Neuronal stem cell (in vitro differentiated cells): ENCODE measurements at regions not wholly inside any gene's neighbourhood (a gene's known extent, or its start where the extent isn't known, plus 50 kb on each side); places are given as distances from the start of the nearest gene placed in this dataset.
"Not testable (repeated sequence)": the region's sequence is repeated elsewhere in the genome, so short reads cannot be mapped to it uniquely, and the experiment has no call there.

ENCODE experiments used
- DNase-seq: peaks from one replicate; pipeline ENCODE4 v3.0.0-alpha.2; 2013; ENCODE audit warnings: low spot score
- H2AFZ ChIP-seq: one replicate; pipeline ENCODE4 v1.6.1; 2013; ENCODE audit warnings: mild to moderate bottlenecking, low read length, inconsistent platforms
- H2AK5ac ChIP-seq: 2 replicates; pipeline ENCODE4 v1.6.1; 2013; ENCODE audit warnings: low read depth, mild to moderate bottlenecking, inconsistent platforms, low read length, moderate library complexity, mixed read lengths
- H2BK120ac ChIP-seq: 2 replicates; pipeline ENCODE4 v1.6.1; 2013; ENCODE audit warnings: low read depth, mild to moderate bottlenecking, inconsistent platforms, low read length, moderate library complexity, mixed read lengths
- H2BK12ac ChIP-seq: one replicate; pipeline ENCODE4 v1.6.1; 2013; ENCODE audit warnings: low read length, inconsistent platforms
- H2BK15ac ChIP-seq: 2 replicates; pipeline ENCODE4 v1.6.1; 2013; ENCODE audit warnings: mild to moderate bottlenecking, low read length, inconsistent platforms, mixed read lengths
- H2BK5ac ChIP-seq: one replicate; pipeline ENCODE4 v1.6.1; 2013; ENCODE audit warnings: inconsistent platforms, mild to moderate bottlenecking, low read length, moderate library complexity
- H3K14ac ChIP-seq: one replicate; pipeline ENCODE4 v1.6.1; 2013; ENCODE audit warnings: low read length, inconsistent platforms
- H3K18ac ChIP-seq: 2 replicates; pipeline ENCODE4 v1.6.1; 2013; ENCODE audit warnings: low read length, inconsistent platforms
- H3K23ac ChIP-seq: 2 replicates; pipeline ENCODE4 v1.6.1; 2013; ENCODE audit warnings: low read depth, mild to moderate bottlenecking, mixed read lengths, low read length, inconsistent platforms; ENCODE audit not compliant: poor library complexity
- H3K27ac ChIP-seq: replicated peaks from 3 replicates; pipeline ENCODE4 v1.5.1; 2013; ENCODE audit warnings: low read length, inconsistent platforms
- H3K27me3 ChIP-seq, 3 experiments: 2 replicates each; pipeline ENCODE4 v1.6.1; 2013; ENCODE audit warnings: low read length in 3 of 3, mild to moderate bottlenecking in 2 of 3, inconsistent platforms in 1 of 3, low read depth in 1 of 3, mixed read lengths in 1 of 3, moderate library complexity in 1 of 3; ENCODE audit not compliant: control insufficient read depth in 3 of 3, insufficient read depth in 3 of 3
- H3K36me3 ChIP-seq, 2 donors: replicated peaks in 1 of 2; 2 replicates each; pipeline ENCODE4 v1.6.1; 2013; ENCODE audit warnings: low read length in 2 of 2; ENCODE audit not compliant: control insufficient read depth in 2 of 2, insufficient read depth in 2 of 2
- H3K4ac ChIP-seq: 2 replicates; pipeline ENCODE4 v1.6.1; 2013; ENCODE audit warnings: inconsistent platforms, mild to moderate bottlenecking, low read length, moderate library complexity
- H3K4me1 ChIP-seq, 2 donors: 1 replicate in 1 of 2; 2 replicates in 1 of 2; pipeline ENCODE4 v1.6.1; 2013; ENCODE audit warnings: low read length in 2 of 2, low read depth in 1 of 2; ENCODE audit not compliant: control insufficient read depth in 2 of 2, insufficient read depth in 1 of 2
- H3K4me2 ChIP-seq: one replicate; pipeline ENCODE4 v1.6.1; 2013; ENCODE audit warnings: mild to moderate bottlenecking, low read length, inconsistent platforms; ENCODE audit not compliant: insufficient read depth, poor library complexity, severe bottlenecking
- H3K4me3 ChIP-seq, 2 donors: 2 replicates each; pipeline ENCODE4 v1.5.1; 2013; ENCODE audit warnings: low read length in 2 of 2, mild to moderate bottlenecking in 2 of 2, inconsistent platforms in 1 of 2, moderate library complexity in 1 of 2
- H3K79me1 ChIP-seq: one replicate; pipeline ENCODE4 v1.6.1; 2013; ENCODE audit warnings: low read depth, mild to moderate bottlenecking, inconsistent platforms, low read length, moderate library complexity
- H3K9ac ChIP-seq: one replicate; pipeline ENCODE4 v1.6.1; 2013; ENCODE audit warnings: mild to moderate bottlenecking, low read depth, low read length, inconsistent platforms; ENCODE audit not compliant: poor library complexity
- H3K9me3 ChIP-seq, 2 donors: replicated peaks in 1 of 2; 2 replicates each; pipeline versions ENCODE3 to v1.6.1; 2013; ENCODE audit warnings: low read length in 2 of 2, mild to moderate bottlenecking in 2 of 2, inconsistent platforms in 1 of 2, low read depth in 1 of 2, mixed read lengths in 1 of 2, moderate library complexity in 1 of 2; ENCODE audit not compliant: control insufficient read depth in 2 of 2, insufficient read depth in 1 of 2
- H4K8ac ChIP-seq: one replicate; pipeline ENCODE4 v1.6.1; 2013; ENCODE audit warnings: low read depth, mild to moderate bottlenecking, inconsistent platforms, low read length, moderate library complexity
- H4K91ac ChIP-seq: one replicate; pipeline ENCODE4 v1.6.1; 2013; ENCODE audit warnings: low read length, low read depth, mild to moderate bottlenecking, inconsistent platforms; ENCODE audit not compliant: poor library complexity
- WGBS, 2 donors: extraction: QIAGEN DNeasy Blood & Tissue Kit; methylation state at CpG; one replicate each; pipeline ENCODE4 v1.1.7; 2013; ENCODE audit warnings: missing lambda C conversion rate in 2 of 2, mixed read lengths in 1 of 2; ENCODE audit not compliant: insufficient read length in 2 of 2, insufficient replicate concordance in 1 of 2; ENCODE audit errors: extremely low coverage in 2 of 2; 5-methylcytosine and 5-hydroxymethylcytosine counted together

DNA sequence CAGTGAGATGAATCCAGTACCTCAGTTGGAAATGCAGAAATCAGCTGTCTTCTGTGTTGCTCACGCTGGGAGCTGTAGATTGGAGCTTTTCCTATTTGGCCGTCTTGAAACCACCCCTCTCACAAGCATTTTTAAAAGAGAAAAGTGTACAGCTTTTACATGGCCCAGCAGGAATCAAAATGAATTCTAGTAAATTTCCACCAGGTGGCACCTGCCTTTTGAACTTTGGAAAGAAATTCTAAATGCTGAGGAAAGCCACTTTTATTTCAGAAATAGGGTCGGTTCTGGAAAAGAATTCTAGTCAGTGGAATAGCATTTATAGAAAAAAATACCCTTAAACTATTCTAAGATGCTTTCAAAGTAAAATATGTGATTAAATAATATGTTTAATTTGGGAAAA is 647.8 kb downstream of the CD109 start:
- H3K36me3 ChIP-seq = no peaks in the 10 kb centered on the region
- H4K8ac ChIP-seq = no peak overlapping the region
- no peak overlapping the region for H2BK5ac ChIP-seq
- no peak overlapping the region for H2BK15ac ChIP-seq
- no CpG with 5 or more reads among the region's 3 CpGs for WGBS, 2 donors
- H2AK5ac ChIP-seq = no peak overlapping the region
- no peak overlapping the region for H2BK12ac ChIP-seq
- H3K9me3 ChIP-seq = no peaks in the 10 kb centered on the region
- no peak overlapping the region for H3K4me3 ChIP-seq
- H3K27ac ChIP-seq = no peak overlapping the region
- H3K23ac ChIP-seq = no peak overlapping the region
- no peak overlapping the region for H3K14ac ChIP-seq
- no peak overlapping the region for H3K9ac ChIP-seq
- no peaks in the 10 kb centered on the region for H3K27me3 ChIP-seq
- H3K4me1 ChIP-seq = no peaks in the 10 kb centered on the region
- no peak overlapping the region for H4K91ac ChIP-seq
- H3K4me2 ChIP-seq = no peak overlapping the region
- no peak overlapping the region for H3K18ac ChIP-seq
- no peak for DNase-seq
- no peak overlapping the region for H2BK120ac ChIP-seq
- no peak overlapping the region for H3K4ac ChIP-seq
- H2AFZ ChIP-seq = no peak overlapping the region
- no peaks in the 10 kb centered on the region for H3K79me1 ChIP-seq

DNA sequence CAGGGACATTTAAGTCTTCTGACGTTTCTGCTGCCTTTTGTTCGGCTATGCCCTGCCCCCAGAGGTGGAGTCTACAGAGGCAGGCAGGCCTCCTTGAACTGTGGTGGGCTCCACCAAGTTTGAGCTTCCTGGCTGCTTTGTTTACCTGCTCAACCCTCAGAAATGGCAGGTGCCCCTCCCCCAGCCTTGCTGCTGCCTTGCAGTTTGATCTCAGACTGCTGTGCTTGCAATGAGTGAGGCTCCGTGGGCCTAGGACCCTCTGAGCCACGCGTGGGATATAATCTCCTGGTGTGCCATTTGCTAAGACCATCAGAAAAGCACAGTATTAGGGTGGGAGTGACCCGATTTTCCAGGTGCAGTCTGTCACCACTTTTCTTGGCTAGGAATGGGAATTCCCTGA is 647.3 kb downstream of the CD109 start:
- not testable (repeated sequence) for H3K9ac ChIP-seq, DNase-seq, H2BK12ac ChIP-seq, H3K4me3 ChIP-seq, H3K14ac ChIP-seq, H3K4me1 ChIP-seq, H3K9me3 ChIP-seq, H2BK15ac ChIP-seq, H3K4me2 ChIP-seq, H3K36me3 ChIP-seq, H3K79me1 ChIP-seq, H4K91ac ChIP-seq, H2BK5ac ChIP-seq, H3K27me3 ChIP-seq, H3K27ac ChIP-seq, H2AK5ac ChIP-seq, H3K4ac ChIP-seq, H3K23ac ChIP-seq, H3K18ac ChIP-seq, H4K8ac ChIP-seq, H2BK120ac ChIP-seq, H2AFZ ChIP-seq
- WGBS, 2 donors = no CpG with 5 or more reads among the region's 6 CpGs

DNA sequence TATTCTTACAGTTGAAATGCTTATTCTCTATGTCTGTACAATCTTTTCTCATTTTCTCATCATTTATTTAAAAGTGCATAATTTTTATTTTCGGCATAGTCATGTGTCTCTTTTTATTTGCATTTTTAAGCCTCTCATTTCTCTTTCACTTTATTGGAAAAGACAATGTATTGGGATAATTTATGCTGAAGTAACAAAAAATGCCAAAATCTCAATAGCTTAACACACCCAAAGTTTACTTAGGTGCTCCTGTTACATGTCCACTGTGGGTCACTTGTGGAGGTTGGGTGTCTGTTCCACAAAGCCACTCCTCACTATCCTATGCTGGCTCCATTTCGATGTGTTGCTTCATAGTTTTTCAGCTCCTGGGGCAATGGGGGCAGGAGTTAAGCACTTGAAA is 638.7 kb downstream of the CD109 start:
- Histone ChIP-seq H2BK15ac (no peak overlapping the region), H3K14ac (no peak overlapping the region), H3K9me3 (no peaks in the 10 kb centered on the region), H3K27ac (no peak overlapping the region), H3K18ac (no peak overlapping the region), H2AK5ac (no peak overlapping the region), H2BK12ac (no peak overlapping the region), H2AFZ (no peak overlapping the region), H2BK120ac (no peak overlapping the region), H3K4me2 (no peak overlapping the region), H3K4ac (no peak overlapping the region), H3K4me1 (no peaks in the 10 kb centered on the region), H3K27me3 (no peaks in the 10 kb centered on the region), H3K23ac (no peak overlapping the region), H4K91ac (no peak overlapping the region), H3K79me1 (no peaks in the 10 kb centered on the region), H3K9ac (no peak overlapping the region), H2BK5ac (no peak overlapping the region), H3K36me3 (no peaks in the 10 kb centered on the region), H3K4me3 (no peak overlapping the region), H4K8ac (no peak overlapping the region)
- WGBS, 2 donors = no CpG with 5 or more reads among the region's 2 CpGs
- DNase-seq = no peak

DNA sequence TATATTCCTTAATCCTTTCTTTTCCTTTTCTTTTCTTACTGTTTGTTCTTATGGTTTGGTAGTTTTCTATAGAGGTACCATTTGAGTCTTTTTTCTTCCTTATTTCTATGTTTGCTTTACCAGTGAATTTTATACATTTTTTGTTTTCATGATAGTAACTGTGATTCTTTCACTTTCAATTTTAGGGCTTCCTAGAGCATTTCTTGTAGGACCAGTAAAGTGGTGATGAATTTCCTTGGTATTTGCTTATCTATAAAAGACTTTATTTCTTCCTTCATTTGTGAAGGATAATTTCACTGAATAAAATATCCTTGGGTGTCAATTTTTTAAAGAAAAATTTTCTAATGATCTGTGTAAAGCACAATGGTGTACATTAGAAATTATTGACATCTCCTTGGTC is 637.4 kb downstream of the CD109 start:
- Histone ChIP-seq H3K36me3 (no peaks in the 10 kb centered on the region), H3K4ac (no peak overlapping the region), H3K9ac (no peak overlapping the region)

More for the DNA sequence above, 637.4 kb downstream of the CD109 start:
- no peak overlapping the region for H3K18ac ChIP-seq
- H3K4me3 ChIP-seq = no peak overlapping the region
- DNase-seq = no peak
- no peak overlapping the region for H3K27ac ChIP-seq
- H2BK120ac ChIP-seq = no peak overlapping the region
- no peak overlapping the region for H4K91ac ChIP-seq
- no peak overlapping the region for H2BK5ac ChIP-seq
- no peaks in the 10 kb centered on the region for H3K4me1 ChIP-seq
- H4K8ac ChIP-seq = no peak overlapping the region
- no peak overlapping the region for H3K14ac ChIP-seq
- no peaks in the 10 kb centered on the region for H3K27me3 ChIP-seq
- H2BK15ac ChIP-seq = no peak overlapping the region
- no peak overlapping the region for H3K23ac ChIP-seq
- no peaks in the 10 kb centered on the region for H3K9me3 ChIP-seq
- H2AFZ ChIP-seq = no peak overlapping the region
- H2AK5ac ChIP-seq = no peak overlapping the region
- H2BK12ac ChIP-seq = no peak overlapping the region
- H3K79me1 ChIP-seq = no peaks in the 10 kb centered on the region
- no peak overlapping the region for H3K4me2 ChIP-seq
